Esophagus muscularis mucosa (tissue), 4 donors: ENCODE measurements at regions not wholly inside any gene's neighbourhood (a gene's known extent, or its start where the extent isn't known, plus 50 kb on each side); places are given as distances from the start of the nearest gene placed in this dataset.

Source experiments
- DNase-seq: peaks from one replicate; pipeline ENCODE4 v3.0.0-alpha.2; 2017; ENCODE audit errors: extremely low spot score
- H3K27ac ChIP-seq, 4 donors: fragments of 200-600 bp; sonication (generic); replicated peaks in 1 of 4; 1 replicate in 3 of 4; 2 replicates in 1 of 4; pipeline ENCODE4 v1.5.1; 2016 to 2019; ENCODE audit warnings: mild to moderate bottlenecking in 1 of 4
- H3K27me3 ChIP-seq, 4 donors: fragments of 200-600 bp; sonication (generic); one replicate each; pipeline versions ENCODE4 v1.5.1 to v1.6.0; 2016 to 2019
- H3K36me3 ChIP-seq, 4 donors: fragments of 200-600 bp; sonication (generic); one replicate each; pipeline ENCODE4 v1.5.1; 2016 to 2019
- H3K4me1 ChIP-seq, 4 donors: fragments of 200-600 bp; sonication (generic); one replicate each; pipeline ENCODE4 v1.5.1; 2016 to 2019
- H3K4me3 ChIP-seq, 4 donors: fragments of 200-600 bp; sonication (generic); 1 replicate in 2 of 4; 2 replicates in 2 of 4; pipeline ENCODE4 v1.5.1; 2016 to 2019; ENCODE audit warnings: mild to moderate bottlenecking in 4 of 4, moderate library complexity in 1 of 4
- H3K9me3 ChIP-seq, 4 donors: fragments of 200-600 bp; sonication (generic); 1 replicate in 3 of 4; 2 replicates in 1 of 4; pipeline ENCODE4 v1.5.1; 2016 to 2019
- CTCF ChIP-seq, 3 experiments: fragments of 200-600 bp in 2 of 3; fragments of 450-650 bp in 1 of 3; sonication (generic) in 2 of 3; IDR thresholded peaks; one replicate each; pipeline ENCODE4 v1.5.1; 2017 to 2019; ENCODE audit warnings: antibody characterized with exemption in 3 of 3, mild to moderate bottlenecking in 2 of 3, moderate library complexity in 1 of 3
- EP300 ChIP-seq: sonication (generic); formaldehyde crosslinking; IDR thresholded peaks from one replicate; pipeline ENCODE4 v1.6.1; 2017; ENCODE audit warnings: antibody characterized with exemption
- POLR2A ChIP-seq: fragments of 450-650 bp; IDR thresholded peaks from one replicate; pipeline ENCODE4 v1.6.1; 2017; ENCODE audit warnings: antibody characterized with exemption, moderate library complexity, mild to moderate bottlenecking, low read depth
- POLR2AphosphoS5 ChIP-seq, 2 donors: sonication (generic); formaldehyde crosslinking; IDR thresholded peaks; one replicate each; pipeline ENCODE4 v1.6.1; 2017; ENCODE audit warnings: antibody characterized with exemption in 2 of 2
- WGBS: methylation state at CpG from one replicate; pipeline ENCODE4 v1.1.5; 2018; 5-methylcytosine and 5-hydroxymethylcytosine counted together
- intact Hi-C: fragments of 100-400 bp; cut with DNase I; formaldehyde crosslinking; loops from one replicate; pipeline ENCODE4 v1.15.1; 2023

DNA sequence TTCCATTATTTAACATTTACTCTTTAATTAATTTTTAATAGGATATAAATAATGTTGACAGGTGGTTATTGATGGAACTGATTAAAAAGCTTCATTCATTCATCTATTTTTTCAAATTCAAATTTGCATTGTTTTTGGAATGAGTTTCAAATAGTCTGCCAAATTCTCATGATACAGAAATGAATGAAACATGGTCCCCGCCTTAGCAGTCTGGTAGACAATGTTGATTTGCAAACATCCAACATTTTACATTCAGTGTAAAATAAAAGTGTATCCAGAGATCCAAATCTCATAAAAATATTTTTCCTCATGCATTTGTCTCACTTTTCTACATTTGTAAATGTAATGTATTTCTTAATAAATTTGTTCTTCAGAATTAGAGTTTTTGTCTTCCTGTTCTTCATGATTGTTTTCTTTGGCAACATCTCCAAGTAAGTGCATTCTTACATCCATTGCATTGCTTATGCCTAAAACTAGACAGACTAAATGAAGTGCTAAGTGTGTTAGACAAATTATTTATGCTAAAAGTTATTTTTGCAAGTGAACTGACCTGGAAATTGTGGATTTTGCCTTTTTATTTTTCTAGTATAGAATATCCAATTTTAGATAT, 142.3 kb downstream of the PCDH18 start:
- Histone ChIP-seq H3K9me3 (no peaks in the 10 kb centered on the region), H3K4me1 (peaks cover 2 to 36% (median 22%) of the 10 kb centered on the region in 4 donors), H3K4me3 (no peak overlapping the region), H3K27me3 (no peaks in the 10 kb centered on the region), H3K27ac (no peak overlapping the region), H3K36me3 (no peaks in the 10 kb centered on the region)
- TF ChIP-seq EP300 (no peak), CTCF (IDR thresholded peaks at IDR 0.05) (no peak), POLR2AphosphoS5 (IDR thresholded peaks at IDR 0.05) (no peak), POLR2A (no peak)
- intact Hi-C loops, result no loop called here
- no peak for DNase-seq
- 84% methylated on average over 1 of the region's 1 CpG for WGBS

DNA sequence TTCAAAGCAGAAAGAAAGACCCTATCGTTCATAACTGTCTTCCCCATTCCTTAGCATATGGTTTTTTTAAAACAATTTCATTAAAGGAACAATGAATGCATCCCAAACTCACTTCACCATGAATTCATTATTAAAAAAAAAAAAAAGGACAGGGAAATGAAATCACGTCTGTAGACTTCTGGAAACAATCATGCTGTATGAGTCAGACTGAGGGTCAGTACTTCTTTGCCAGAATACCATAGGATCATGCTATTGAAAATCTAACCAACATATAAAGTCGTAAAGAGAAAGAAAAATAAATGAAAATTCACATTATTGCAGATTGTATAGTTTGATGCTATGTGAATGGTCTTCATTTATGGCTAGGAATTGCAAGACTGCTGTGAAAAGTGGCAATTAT, 144.4 kb downstream of the PCDH18 start:
- Histone ChIP-seq H3K27me3 (no peaks in the 10 kb centered on the region), H3K4me3 (no peak overlapping the region), H3K9me3 (no peaks in the 10 kb centered on the region), H3K36me3 (no peaks in the 10 kb centered on the region), H3K27ac (no peak overlapping the region), H3K4me1 (peaks cover 0 to 21% (median 12%) of the 10 kb centered on the region in 4 donors)
- no peak for DNase-seq
- TF ChIP-seq EP300 (no peak), CTCF (IDR thresholded peaks at IDR 0.05) (no peak), POLR2A (no peak), POLR2AphosphoS5 (IDR thresholded peaks at IDR 0.05) (no peak)
- intact Hi-C loops, result no loop called here
- 48% methylated on average over 3 of the region's 3 CpGs for WGBS

GRCh38 chr4:137384476-137384875, 147.8 kb downstream of the PCDH18 start:
- H3K36me3 ChIP-seq, result no peaks in the 10 kb centered on the region
- H3K4me3 ChIP-seq, result no peak overlapping the region
- no peak for TF ChIP-seq CTCF (IDR thresholded peaks at IDR 0.05)
- no peak for TF ChIP-seq POLR2AphosphoS5 (IDR thresholded peaks at IDR 0.05)
- TF ChIP-seq EP300, result no peak
- no peak for TF ChIP-seq POLR2A
- WGBS, result 62% methylated on average over 1 of the region's 1 CpG
- no peak overlapping the region for H3K27ac ChIP-seq
- H3K9me3 ChIP-seq, result no peaks in the 10 kb centered on the region
- H3K27me3 ChIP-seq, result no peaks in the 10 kb centered on the region
- no peak for DNase-seq
- no peaks in the 10 kb centered on the region for H3K4me1 ChIP-seq
- intact Hi-C loops, result no loop called here

DNA sequence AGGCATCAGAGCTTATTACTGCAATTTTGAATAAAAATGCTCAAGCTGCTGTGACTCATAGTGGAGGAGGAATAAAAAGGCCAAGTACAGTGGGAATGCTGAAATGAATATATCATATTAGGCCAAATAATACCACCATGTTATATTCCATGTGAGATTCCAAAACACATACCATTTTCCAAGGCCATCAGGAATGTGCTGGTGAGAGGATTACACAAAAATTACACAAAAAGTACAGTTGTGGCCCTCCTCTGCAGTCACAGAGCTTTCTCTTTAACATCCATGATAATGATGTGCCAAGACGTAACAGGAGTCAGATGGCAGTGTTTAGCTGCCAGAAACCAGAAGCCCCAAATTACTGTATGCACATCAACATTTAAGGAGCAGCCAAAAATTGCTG, 153.5 kb downstream of the PCDH18 start:
- TF ChIP-seq EP300, result no peak
- no peak for TF ChIP-seq POLR2A
- no peak for TF ChIP-seq POLR2AphosphoS5 (IDR thresholded peaks at IDR 0.05)
- TF ChIP-seq CTCF (IDR thresholded peaks at IDR 0.05), result no peak
- Histone ChIP-seq H3K36me3 (no peaks in the 10 kb centered on the region), H3K27me3 (no peaks in the 10 kb centered on the region), H3K9me3 (no peaks in the 10 kb centered on the region), H3K27ac (no peak overlapping the region), H3K4me3 (no peak overlapping the region), H3K4me1 (peaks cover 0 to 22% (median 13%) of the 10 kb centered on the region in 4 donors)
- 88% methylated on average over 1 of the region's 1 CpG for WGBS
- no peak for DNase-seq
- intact Hi-C loops, result no loop called here

- intact Hi-C loops, result no loop called here
- 81% methylated on average over 3 of the region's 3 CpGs for WGBS
- no peak overlapping the region for H3K27ac ChIP-seq
Observed at GRCh38 chr4:137378393-137378792, 153.9 kb downstream of the PCDH18 start.

More at GRCh38 chr4:137378393-137378792, 153.9 kb downstream of the PCDH18 start:
- TF ChIP-seq EP300 (no peak), POLR2AphosphoS5 (IDR thresholded peaks at IDR 0.05) (no peak), CTCF (IDR thresholded peaks at IDR 0.05) (no peak), POLR2A (no peak)
- H3K4me1 ChIP-seq, result peaks cover 0 to 24% (median 14%) of the 10 kb centered on the region in 4 donors
- no peaks in the 10 kb centered on the region for H3K27me3 ChIP-seq
- no peaks in the 10 kb centered on the region for H3K36me3 ChIP-seq
- no peaks in the 10 kb centered on the region for H3K9me3 ChIP-seq
- DNase-seq, result no peak
- H3K4me3 ChIP-seq, result no peak overlapping the region
